HG02970 (cell line): ENCODE measurements at regions not wholly inside any gene's neighbourhood (a gene's known extent, or its start where the extent isn't known, plus 50 kb on each side); places are given as distances from the start of the nearest gene placed in this dataset.

Experiments used
- ATAC-seq: cut with Tn5 transposase; IDR thresholded peaks from one replicate; pipeline ENCODE4 v1.9.1; 2021; ENCODE audit warnings: mild to moderate bottlenecking, moderate library complexity, moderate number of reproducible peaks; ENCODE audit not compliant: unreplicated experiment, low FRiP score

GRCh38 chr10:53749439-53749838, 976.9 kb upstream of the MBL2 start:
- no peak for ATAC-seq

DNA sequence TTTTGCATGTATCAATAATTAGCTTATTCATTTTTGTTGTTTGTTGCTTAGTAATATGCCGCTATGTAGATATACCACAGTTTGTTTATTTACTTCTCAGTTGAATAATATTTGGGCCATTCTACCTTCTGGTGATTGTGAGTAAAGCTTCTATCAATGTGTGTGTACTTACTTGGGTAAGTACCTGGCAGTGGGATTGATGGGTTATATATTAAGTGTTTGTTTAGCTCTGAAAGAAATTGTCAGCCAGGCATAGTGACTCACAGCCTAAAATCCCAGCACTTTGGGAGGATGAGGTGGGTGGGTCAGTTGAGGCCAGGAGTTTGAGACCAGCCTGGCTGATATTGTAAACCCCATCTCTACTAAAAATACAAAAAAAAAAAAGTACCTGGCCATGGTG, 975.7 kb upstream of the MBL2 start:
- ATAC-seq: no peak

DNA sequence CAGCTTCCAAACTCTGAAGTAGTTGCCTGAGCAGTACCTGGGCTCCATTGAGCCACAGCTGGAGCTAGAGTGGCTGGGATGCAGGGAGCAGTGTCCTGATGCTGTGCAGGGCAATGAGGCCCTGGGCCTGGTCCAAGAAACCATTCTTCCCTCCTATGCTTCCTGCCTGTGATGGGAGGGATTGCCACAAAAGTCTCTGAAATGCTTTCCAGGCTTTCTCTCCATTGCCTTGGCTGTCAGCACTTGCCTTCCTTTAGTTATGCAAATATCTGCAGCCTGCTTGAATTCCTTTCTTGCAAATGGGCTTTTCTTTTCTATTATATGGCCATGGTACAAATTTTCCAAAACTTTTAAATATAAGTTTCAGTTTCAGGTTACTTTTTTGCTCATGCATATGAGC, 972.2 kb upstream of the MBL2 start:
- no peak for ATAC-seq

DNA sequence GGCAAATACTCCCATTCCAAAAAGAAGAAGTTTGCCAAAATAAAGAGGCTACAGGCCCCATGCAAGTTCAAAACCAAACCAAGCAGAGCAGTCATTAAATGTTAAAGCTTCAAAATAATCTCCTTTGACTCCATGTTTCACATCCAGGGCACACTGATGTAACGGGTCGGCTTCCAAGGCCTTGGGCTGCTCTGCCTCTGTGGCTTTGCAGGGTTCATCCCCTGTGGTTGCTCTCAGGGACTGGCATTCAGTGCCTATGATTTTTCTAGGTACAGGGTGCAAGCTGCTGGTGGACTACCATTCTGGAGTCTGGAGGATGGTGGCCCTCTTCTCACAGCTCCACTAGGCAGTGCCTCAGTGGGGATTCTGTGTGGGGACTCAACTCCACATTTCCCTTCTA, 971.6 kb upstream of the MBL2 start:
- ATAC-seq: no peak

- ATAC-seq: no peak
Measured at GRCh38 chr10:53737132-53737531, 964.5 kb upstream of the MBL2 start.

DNA sequence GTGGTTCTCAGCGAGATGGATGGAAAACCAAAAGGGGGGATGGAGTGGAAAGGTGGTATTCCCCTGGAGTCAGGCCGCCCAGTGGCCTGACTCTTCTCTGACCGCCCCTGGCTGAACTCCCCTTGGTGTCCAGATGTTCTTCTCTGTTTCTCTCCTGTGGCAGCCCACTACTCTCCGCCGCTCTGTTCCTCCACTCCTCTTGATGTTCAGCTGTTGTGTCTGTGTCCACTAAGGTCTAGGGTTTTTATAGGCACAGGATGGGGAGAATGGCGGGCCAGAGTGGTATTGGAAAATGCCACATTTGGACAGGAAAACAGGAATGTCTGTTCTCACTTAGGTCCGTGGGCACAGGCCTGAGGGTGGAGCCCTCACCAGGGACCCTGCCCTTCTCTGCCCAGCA, 954.3 kb upstream of the MBL2 start:
- no peak for ATAC-seq

DNA sequence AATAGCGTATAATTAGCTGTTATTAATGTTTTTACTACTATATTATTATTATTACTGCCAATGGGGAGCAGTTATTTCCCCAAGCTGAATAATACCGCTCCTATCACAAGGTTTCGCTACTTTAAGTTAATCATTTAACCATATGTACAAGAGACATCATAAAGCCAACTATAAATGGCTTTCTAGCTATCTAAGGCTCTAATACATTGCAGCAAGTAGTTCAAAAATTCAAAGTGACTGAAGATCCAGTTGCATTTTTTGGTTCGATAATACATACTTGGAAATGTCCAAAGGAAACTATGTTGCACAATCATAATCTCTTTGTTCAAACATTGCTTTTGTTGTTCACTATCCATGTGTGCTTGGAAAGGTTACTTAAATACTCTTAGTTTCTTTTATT, 952.0 kb upstream of the MBL2 start:
- no peak for ATAC-seq

GRCh38 chr10:53719658-53720057, 947.1 kb upstream of the MBL2 start:
- no peak for ATAC-seq

- no peak for ATAC-seq
Measured at GRCh38 chr10:53716156-53716555, 943.6 kb upstream of the MBL2 start.

- ATAC-seq: no peak
Measured at GRCh38 chr10:53713431-53713830, 940.8 kb upstream of the MBL2 start.

DNA sequence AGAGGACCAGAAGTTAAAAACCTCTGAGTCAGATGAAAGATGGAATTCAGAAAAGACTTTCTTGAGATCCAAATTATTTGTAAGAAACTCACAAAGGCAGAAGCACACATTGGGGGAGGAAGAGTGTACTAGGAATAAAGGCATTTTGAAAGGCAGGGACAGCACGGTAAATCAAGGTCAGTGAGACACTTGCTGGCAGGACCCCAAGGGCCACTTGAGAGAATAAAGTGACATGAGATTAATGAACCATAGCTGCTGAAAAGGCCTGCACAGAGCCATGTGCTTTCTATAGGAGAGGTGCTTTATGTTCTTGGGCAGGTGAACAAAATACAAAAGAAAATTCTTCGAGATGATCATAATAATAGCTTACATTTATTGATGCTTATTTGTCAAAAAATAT, 929.9 kb upstream of the MBL2 start:
- ATAC-seq: no peak

DNA sequence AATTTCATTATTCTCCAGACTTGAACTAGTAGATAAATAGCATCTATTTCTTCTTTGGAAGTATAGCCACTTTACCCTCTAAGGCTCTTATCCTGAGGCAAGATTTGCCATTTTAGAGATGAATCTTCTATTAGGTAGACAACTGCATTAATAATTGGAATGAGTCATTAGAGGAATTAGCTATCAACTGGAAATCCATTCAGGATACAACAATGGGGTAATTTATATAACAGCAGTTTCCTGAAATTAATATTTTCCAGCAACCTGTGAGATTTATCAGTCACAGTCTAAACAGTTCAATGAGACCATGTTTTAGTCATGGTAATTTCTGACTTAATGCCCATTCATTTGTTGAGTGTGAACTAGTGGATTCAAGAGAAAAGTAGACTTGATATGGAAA, 928.6 kb upstream of the MBL2 start:
- no peak for ATAC-seq

DNA sequence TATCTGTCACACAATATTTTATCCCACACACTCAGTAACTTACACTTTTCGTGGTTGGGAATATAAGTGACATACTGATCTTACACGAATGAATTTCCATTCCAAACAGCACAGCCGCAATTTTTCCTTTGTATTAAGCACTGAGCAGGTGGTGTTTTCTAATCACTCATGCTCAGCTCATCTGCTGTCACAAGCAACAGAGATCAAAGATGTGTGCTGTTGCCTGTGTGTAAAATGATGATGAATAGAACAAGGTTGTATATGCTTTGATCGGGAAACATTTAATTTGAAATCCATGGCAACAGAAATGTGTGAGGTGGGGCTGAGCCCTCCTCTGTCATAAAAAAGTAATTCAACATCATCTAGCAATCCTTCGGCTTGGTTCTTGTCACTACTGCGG, 927.7 kb upstream of the MBL2 start:
- ATAC-seq: no peak

GRCh38 chr10:53699684-53700083, 927.1 kb upstream of the MBL2 start:
- ATAC-seq: no peak

DNA sequence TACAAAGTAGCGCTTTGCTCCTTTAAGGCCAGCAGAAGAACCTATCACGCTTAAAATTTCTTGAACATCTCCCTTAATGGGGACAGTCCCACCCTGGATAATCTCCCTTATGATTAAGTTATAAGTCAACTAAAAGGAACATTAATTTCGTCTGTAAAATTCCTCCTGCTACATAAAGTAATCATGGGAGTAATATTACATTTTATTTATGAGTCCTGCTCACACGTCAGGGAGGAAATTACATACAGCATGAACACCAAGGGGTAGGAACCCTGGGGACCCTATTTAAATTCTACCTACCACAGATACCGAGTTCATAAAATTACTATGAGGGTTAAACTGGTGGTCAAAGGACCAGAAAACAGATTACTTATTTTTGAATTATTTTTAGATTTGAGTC, 926.6 kb upstream of the MBL2 start:
- no peak for ATAC-seq

DNA sequence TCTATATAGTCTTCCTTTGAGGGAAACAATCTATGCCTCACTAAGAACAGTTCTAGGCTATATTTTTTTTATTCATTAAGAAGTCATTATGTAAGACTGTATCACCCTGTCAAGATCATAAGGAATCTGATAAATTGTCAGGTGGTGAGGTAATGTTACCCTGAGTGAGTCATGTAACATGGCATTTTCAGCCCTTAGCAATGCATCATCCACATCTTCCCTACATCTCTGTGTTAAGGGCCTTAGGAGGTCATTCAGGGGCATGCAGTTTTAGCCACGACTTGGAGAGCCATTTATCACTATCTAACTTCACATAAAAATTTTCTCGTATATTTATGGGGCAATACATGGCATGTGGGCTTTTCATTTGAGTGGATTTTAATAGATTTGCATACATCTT, 924.5 kb upstream of the MBL2 start:
- ATAC-seq: no peak

GRCh38 chr10:53690524-53691240, 918.1 kb upstream of the MBL2 start:
- no peak for ATAC-seq

GRCh38 chr10:53687800-53688199, 915.2 kb upstream of the MBL2 start:
- ATAC-seq: no peak

- ATAC-seq: no peak
Measured at GRCh38 chr10:53682885-53683284, 910.3 kb upstream of the MBL2 start.

DNA sequence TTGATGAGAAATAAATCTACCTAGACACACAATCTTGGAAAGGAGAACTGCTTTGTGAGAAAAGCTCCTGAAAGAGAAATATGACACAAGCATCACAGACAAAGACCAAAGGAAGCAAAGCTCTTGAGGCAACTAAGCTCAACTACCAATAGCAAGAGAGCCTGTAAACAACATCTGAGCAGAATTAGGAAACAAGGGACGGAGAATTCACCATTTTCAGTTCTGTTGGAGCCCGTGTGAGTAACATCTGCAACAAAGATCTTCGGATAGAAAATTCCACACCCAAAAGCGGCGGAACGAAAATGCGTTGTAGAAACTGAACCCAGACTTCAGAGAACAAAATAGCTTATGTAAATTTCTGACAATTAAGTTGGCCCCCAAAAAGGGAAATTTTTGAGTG, 909.9 kb upstream of the MBL2 start:
- no peak for ATAC-seq

DNA sequence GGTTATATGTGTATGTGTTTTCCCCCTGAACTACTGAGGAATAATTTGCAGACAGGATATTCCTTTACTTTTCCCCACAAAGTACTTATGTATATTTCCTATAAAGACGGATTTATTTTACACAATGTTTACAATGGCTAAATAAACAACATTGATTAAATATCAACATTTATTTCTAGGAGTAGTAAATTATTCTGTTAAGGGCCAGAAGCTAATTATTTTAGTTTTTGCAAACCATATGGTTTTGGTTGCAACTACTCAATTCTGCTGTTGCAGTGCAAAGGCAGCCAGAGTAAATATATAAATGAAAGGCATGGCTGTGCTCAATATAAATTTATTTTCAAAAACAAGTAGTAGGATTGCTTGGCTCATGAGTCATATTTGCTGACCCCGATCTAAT, 907.1 kb upstream of the MBL2 start:
- ATAC-seq: no peak

DNA sequence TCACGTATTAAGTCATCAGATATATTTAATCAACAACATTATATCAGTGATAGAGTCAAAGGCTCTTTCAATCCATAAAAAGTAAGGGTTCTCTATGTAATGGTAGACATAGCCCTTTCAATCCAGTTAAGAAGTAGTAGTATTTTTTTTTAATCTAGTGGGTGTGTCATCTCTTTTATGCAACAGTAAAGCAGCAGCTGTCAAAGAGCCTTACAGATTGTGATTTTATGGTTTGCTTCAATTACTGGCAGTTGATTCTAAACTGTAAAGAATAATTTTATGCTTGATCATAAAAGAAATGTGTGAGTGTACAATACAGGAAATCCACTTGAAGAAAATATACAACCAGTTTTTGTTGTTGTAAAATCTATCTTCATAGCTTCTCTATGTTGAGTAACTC, 902.6 kb upstream of the MBL2 start:
- no peak for ATAC-seq

DNA sequence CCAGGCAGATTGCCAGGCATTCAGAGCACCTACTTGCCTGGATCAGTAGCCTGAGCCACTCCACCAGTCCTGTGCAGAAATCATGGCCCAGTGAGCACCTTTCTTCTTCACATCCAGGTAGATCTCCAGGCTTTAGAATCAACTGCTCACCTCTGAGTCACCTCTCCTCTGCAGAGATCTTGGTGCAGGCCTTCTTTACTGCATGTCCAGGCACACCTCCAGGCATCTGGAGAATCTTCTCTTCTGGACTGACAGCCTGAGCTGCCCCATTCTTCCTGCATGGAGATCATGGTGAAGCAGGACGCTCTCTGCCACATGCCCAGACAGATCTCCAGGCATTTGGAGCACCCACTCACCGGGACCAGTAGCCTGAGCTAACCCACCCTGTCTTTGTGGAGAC, 894.5 kb upstream of the MBL2 start:
- ATAC-seq: no peak
